ENCODE measurements at regions not wholly inside any gene's neighbourhood (a gene's known extent, or its start where the extent isn't known, plus 50 kb on each side); places are given as distances from the start of the nearest gene placed in this dataset.
"Not testable (repeated sequence)": the region's sequence is repeated elsewhere in the genome, so short reads cannot be mapped to it uniquely, and the experiment has no call there.

DNA sequence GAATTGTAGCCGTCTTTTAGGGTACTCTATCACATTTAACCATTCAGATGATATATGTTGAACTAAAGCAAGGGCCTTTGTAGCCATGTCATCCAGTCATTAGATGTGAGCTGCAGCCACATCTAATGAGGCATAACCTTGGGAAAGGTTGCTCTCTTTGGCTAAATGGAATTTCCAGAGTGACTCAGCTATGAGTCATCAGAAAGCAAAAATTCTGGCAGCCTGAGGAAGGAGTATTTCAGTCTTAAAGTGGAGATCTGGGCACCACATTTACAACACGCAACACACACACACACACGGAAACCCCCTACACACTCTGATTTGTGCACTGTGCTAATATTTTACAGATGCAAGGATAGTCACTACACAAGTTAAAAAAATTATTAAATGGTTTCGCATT is 176.9 kb upstream of the ZWINT start:
- ATAC-seq: peak in 1 of 2 donors; percentile 90
- DNase-seq: no peak
- intact Hi-C loops (cut with DNase I): no loop called here

DNA sequence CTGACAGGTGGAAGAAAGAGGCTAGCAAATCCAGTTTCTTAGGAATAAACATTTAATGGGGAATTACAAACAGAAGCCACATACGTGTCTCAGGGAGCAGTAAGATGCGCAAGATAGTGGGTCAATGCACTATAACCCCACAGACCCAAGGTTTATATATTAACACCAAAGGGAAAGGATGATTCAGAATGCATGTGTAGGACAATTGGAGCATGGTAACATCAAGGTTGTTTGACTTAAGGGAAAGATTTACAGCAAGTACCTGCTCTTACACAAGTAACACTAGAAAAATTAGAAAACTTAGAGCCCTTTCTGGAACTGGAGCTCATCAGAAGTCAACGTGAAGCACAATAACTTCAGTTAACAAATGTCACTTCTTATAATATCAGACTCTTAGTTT is 161.1 kb upstream of the ZWINT start:
- DNase-seq (no peak), ATAC-seq (no peak)
- intact Hi-C loops (cut with DNase I): no loop called here

- intact Hi-C loops (cut with DNase I): no loop called here
- DNase-seq: no peak
- ATAC-seq: no peak
Measured at GRCh38 chr10:56508562-56508961, 147.5 kb upstream of the ZWINT start.

DNA sequence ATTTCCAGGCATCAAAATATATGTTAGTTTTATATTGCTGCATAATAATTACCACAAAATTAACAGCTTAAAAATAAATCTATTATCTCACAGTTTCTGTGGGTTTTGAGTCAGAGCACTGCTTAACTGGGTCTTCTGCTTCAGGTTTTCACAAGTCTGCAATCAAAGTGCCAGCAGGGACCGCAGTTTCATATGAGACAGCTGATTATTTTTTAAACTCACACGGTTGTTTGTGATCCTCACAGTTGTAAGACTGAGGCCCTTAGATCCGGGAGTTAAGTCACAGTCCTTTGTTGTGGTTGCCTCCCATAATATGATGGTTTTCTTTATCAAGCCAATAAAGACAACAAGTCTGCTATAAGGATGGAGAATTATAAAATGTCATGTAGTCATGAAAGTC is 146.0 kb upstream of the ZWINT start:
- ATAC-seq: no peak
- DNase-seq: no peak
- intact Hi-C loops (cut with DNase I): no loop called here

- DNase-seq (no peak), ATAC-seq (no peak)
- intact Hi-C loops (cut with DNase I): no loop called here
Measured at GRCh38 chr10:56505555-56505954, 144.5 kb upstream of the ZWINT start.

- intact Hi-C loops (cut with DNase I): no loop called here
- ATAC-seq (no peak), DNase-seq (no peak)
Measured at GRCh38 chr10:56496186-56496486, 135.1 kb upstream of the ZWINT start.

GRCh38 chr10:56487746-56488145 is 126.7 kb upstream of the ZWINT start:
- ATAC-seq: no peak
- no peak for DNase-seq
- intact Hi-C loops (cut with DNase I): no loop called here

GRCh38 chr10:56481521-56482091 is 120.5 kb upstream of the ZWINT start:
- DNase-seq (no peak), ATAC-seq (no peak)
- intact Hi-C loops (cut with DNase I): no loop called here

GRCh38 chr10:56472978-56473377 is 111.9 kb upstream of the ZWINT start:
- DNase-seq (no peak), ATAC-seq (no peak)

DNA sequence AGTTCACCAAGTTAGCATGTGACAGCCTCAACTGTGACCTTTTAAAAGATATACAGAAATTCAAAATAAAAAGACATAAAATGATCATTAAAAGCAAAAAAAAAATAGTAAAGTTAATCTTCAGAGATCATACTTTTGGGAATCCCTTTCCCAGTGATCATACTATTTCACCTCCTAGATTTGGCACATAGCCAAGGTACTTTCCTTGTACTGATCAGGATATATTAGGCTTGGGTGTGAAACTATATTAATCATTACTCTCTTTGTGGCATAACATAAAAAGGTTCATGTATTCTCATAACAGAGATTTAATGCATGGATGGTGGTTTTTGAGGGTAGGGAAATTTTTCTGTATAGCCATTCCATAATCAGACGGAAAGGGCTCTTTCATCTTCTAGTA is 109.6 kb upstream of the ZWINT start:
- ATAC-seq (no peak), DNase-seq (no peak)
- intact Hi-C loops (cut with DNase I): no loop called here

More at GRCh38 chr10:56472978-56473377, 111.9 kb upstream of the ZWINT start:
- intact Hi-C loops (cut with DNase I): no loop called here

- ATAC-seq: no peak
- no peak for DNase-seq
- intact Hi-C loops (cut with DNase I): no loop called here
Measured at GRCh38 chr10:56469482-56469881, 108.4 kb upstream of the ZWINT start.

DNA sequence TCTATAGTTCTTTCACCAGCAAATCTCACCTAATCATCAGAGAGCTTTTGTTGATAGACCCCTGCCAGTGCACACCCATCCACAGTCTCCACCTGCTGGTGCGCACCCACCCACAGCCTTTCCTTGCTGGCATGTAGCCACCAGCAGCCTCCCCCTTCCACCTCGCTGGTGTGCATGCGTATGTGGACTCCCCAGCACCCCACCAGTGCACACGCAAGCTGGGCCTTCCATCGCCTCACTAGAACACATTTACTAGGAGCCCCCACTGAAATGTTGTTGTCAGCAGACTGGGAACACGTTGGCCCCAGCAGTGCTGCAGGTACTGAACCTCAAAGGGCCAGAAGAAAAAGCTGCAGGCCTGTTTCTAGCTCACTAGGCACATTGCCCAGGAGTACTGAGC is 104.9 kb upstream of the ZWINT start:
- DNase-seq (no peak), ATAC-seq (no peak)
- intact Hi-C loops (cut with DNase I): no loop called here

GRCh38 chr10:56449770-56450169 is 88.7 kb upstream of the ZWINT start:
- DNase-seq: no peak
- ATAC-seq: no peak
- intact Hi-C loops (cut with DNase I): no loop called here

GRCh38 chr10:56447613-56448012 is 86.6 kb upstream of the ZWINT start:
- DNase-seq; ATAC-seq; intact Hi-C loops (cut with DNase I): not testable (repeated sequence)

GRCh38 chr10:56441337-56441736 is 80.3 kb upstream of the ZWINT start:
- ATAC-seq; DNase-seq; intact Hi-C loops (cut with DNase I): not testable (repeated sequence)

Small RNA genes lying in the stretch of these regions (microRNA-seq; reads per million reads assigned to microRNA genes)
- gene MIR3924: 0 reads per million in 2 donors
